KMS-11 (cell line): ENCODE measurements at regions not wholly inside any gene's neighbourhood (a gene's known extent, or its start where the extent isn't known, plus 50 kb on each side); places are given as distances from the start of the nearest gene placed in this dataset.

Source experiments
- H2AFZ ChIP-seq: fragments of 200-600 bp; sonication (generic); 2 replicates; pipeline ENCODE4 v1.6.1; 2016; ENCODE audit warnings: antibody characterized with exemption, mixed run types, low read depth
- H3K27ac ChIP-seq: fragments of 200-600 bp; sonication (generic); 2 replicates; pipeline ENCODE4 v1.6.1; 2016; ENCODE audit warnings: mild to moderate bottlenecking, mixed run types
- H3K27me3 ChIP-seq: fragments of 200-600 bp; sonication (generic); 2 replicates; pipeline ENCODE4 v1.6.1; 2017; ENCODE audit warnings: mild to moderate bottlenecking, low read depth, mixed run types, moderate library complexity; ENCODE audit not compliant: insufficient read depth
- H3K36me3 ChIP-seq: fragments of 200-600 bp; sonication (generic); 2 replicates; pipeline ENCODE4 v1.6.1; 2017; ENCODE audit warnings: mild to moderate bottlenecking, mixed run types; ENCODE audit not compliant: insufficient read depth
- H3K4me1 ChIP-seq: fragments of 200-600 bp; sonication (generic); 2 replicates; pipeline ENCODE4 v1.6.1; 2016; ENCODE audit warnings: mild to moderate bottlenecking, low read depth, mixed run types; ENCODE audit not compliant: poor library complexity, severe bottlenecking
- H3K4me2 ChIP-seq: fragments of 200-600 bp; sonication (generic); 2 replicates; pipeline ENCODE4 v1.7.0; 2016; ENCODE audit warnings: mild to moderate bottlenecking, mixed run types
- H3K4me3 ChIP-seq: fragments of 200-600 bp; sonication (generic); IDR thresholded peaks from 2 replicates; pipeline ENCODE4 v1.6.1; 2017; ENCODE audit warnings: low read depth, low read length, mixed read lengths; ENCODE audit not compliant: insufficient read depth
- H3K79me2 ChIP-seq: fragments of 200-600 bp; sonication (generic); 2 replicates; pipeline ENCODE4 v1.6.1; 2016; ENCODE audit warnings: low read depth, mixed run types; ENCODE audit not compliant: insufficient read depth
- H3K9ac ChIP-seq: fragments of 200-600 bp; sonication (generic); 2 replicates; pipeline ENCODE4 v1.6.1; 2016; ENCODE audit warnings: mild to moderate bottlenecking, mixed run types
- H4K20me1 ChIP-seq: fragments of 200-600 bp; sonication (generic); 2 replicates; pipeline ENCODE4 v1.6.1; 2016; ENCODE audit warnings: mild to moderate bottlenecking, mixed run types; ENCODE audit not compliant: insufficient read depth
- CTCF ChIP-seq: fragments of 200-600 bp; sonication (generic); conservative IDR thresholded peaks from 2 replicates; pipeline ENCODE4 v1.6.1; 2017; ENCODE audit warnings: low read depth, mild to moderate bottlenecking, antibody characterized with exemption, low read length, moderate library complexity, mixed read lengths

DNA sequence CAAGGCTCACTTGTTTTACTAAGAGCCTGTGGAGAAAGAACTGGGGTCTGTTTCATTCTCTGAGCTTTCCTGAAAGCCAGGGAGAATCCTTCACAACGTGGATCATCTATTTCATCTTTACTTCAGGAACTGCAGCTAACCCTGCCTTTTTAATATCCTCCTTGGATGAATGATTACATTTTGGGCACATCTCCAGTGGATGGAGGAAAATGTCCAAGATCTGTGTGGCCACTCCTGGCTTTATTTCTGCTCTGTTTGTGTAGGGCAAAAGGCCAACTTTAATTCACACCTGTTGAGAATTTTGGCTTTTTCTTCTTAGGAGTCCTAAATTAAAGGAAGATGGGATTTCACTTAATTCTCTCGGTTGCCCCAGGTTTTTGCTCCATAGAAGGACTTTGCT, 69.5 kb upstream of the CACNA1E start:
- Histone ChIP-seq H3K36me3 (no peaks in the 10 kb centered on the region), H3K27me3 (no peaks in the 10 kb centered on the region), H2AFZ (no peak overlapping the region), H3K4me2 (no peak overlapping the region), H3K4me1 (peaks cover 11% of the 10 kb centered on the region), H4K20me1 (no peaks in the 10 kb centered on the region), H3K4me3 (no peak overlapping the region), H3K27ac (no peak overlapping the region), H3K79me2 (no peaks in the 10 kb centered on the region), H3K9ac (no peak overlapping the region)
- no peak for TF ChIP-seq CTCF

DNA sequence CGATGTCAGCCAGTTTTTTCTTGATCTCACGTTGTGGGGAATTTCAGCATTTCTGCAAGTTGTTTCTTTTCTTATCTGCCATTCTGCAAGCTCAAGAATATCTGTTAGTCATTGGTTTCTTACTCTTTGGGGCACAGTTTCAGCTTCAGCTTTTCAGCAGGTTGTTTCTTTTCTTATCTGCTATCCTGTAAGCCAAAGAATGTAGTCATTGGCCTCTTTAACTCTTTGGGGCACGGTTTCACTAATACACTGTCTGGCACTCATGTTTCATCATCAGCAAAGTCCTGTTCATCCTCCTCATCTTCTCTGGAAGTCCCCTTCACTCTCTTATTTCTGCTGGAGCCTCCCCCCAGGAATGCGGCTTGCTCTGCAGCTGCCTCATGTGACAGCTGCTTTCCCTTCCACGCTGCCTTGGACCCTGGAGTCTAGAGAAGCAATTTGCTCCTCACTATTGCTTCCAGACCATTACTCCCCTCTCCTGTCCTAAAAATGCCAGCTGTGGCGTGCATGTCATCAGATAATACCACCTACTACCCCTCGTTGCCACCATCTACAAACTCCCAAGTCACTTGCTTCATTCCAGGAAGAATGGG, 67.0 kb upstream of the CACNA1E start:
- no peak overlapping the region for H3K4me3 ChIP-seq
- no peaks in the 10 kb centered on the region for H3K79me2 ChIP-seq
- H4K20me1 ChIP-seq: no peaks in the 10 kb centered on the region
- H3K27me3 ChIP-seq: no peaks in the 10 kb centered on the region
- no peak for TF ChIP-seq CTCF
- H3K27ac ChIP-seq: no peak overlapping the region
- peaks cover 11% of the 10 kb centered on the region for H3K4me1 ChIP-seq
- H3K36me3 ChIP-seq: no peaks in the 10 kb centered on the region
- no peak overlapping the region for H3K4me2 ChIP-seq
- no peak overlapping the region for H3K9ac ChIP-seq
- no peak overlapping the region for H2AFZ ChIP-seq

- TF ChIP-seq CTCF: no peak
- Histone ChIP-seq H3K36me3 (no peaks in the 10 kb centered on the region), H2AFZ (no peak overlapping the region), H3K4me3 (no peak overlapping the region), H3K4me2 (no peak overlapping the region), H3K27ac (no peak overlapping the region), H3K4me1 (peaks cover 11% of the 10 kb centered on the region), H3K79me2 (no peaks in the 10 kb centered on the region), H4K20me1 (no peaks in the 10 kb centered on the region), H3K9ac (no peak overlapping the region), H3K27me3 (no peaks in the 10 kb centered on the region)
These were observed 65.4 kb upstream of the CACNA1E start for GRCh38 chr1:181417915-181418314.

DNA sequence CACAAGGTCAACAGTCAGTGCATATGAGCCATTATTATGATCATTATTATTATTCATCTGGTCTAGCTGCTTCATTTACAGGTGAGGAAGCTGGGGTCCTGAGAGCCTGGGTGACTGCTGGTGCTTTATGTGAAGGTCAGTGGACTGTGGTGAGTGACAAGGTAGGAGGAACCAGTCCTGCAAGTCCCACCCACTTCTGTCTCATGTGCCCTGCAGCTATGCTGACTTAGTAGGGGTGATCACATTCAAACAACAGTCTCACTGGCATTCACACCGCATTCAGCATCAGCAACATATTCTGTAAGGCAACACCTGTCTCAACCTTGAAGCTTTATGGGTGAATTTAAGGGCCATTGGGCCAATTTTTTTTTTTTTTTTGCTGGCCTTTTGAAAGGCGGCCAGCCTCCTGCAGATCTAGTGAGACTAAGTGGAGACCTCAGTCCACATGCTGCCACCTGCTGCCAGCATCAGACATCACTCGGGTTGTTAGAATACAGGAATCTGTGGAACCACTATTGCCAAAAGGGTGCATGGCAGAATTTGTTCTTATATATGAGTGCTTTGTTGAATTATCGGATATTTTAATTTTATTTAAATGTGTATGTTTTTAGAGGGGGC, 59.9 kb upstream of the CACNA1E start:
- no peak overlapping the region for H2AFZ ChIP-seq
- H3K4me2 ChIP-seq: no peak overlapping the region
- no peaks in the 10 kb centered on the region; the same call in 1 of the 2 replicates for H3K27me3 ChIP-seq
- H3K27ac ChIP-seq: no peak overlapping the region
- TF ChIP-seq CTCF: peak; percentile 31; the same call in 1 of the 2 replicates
- H3K9ac ChIP-seq: no peak overlapping the region
- no peak overlapping the region for H3K4me3 ChIP-seq
- H3K79me2 ChIP-seq: no peaks in the 10 kb centered on the region
- peaks cover 8% of the 10 kb centered on the region for H3K4me1 ChIP-seq
- H3K36me3 ChIP-seq: no peaks in the 10 kb centered on the region
- H4K20me1 ChIP-seq: no peaks in the 10 kb centered on the region
